CD4-positive, alpha-beta T cell treated with Interleukin-15 for 4 hours (primary cell): ENCODE measurements at regions not wholly inside any gene's neighbourhood (a gene's known extent, or its start where the extent isn't known, plus 50 kb on each side); places are given as distances from the start of the nearest gene placed in this dataset.

Source experiments
- DNase-seq: peaks from one replicate; pipeline ENCODE4 v3.0.0-alpha.2; 2020; ENCODE audit warnings: low spot score

DNA sequence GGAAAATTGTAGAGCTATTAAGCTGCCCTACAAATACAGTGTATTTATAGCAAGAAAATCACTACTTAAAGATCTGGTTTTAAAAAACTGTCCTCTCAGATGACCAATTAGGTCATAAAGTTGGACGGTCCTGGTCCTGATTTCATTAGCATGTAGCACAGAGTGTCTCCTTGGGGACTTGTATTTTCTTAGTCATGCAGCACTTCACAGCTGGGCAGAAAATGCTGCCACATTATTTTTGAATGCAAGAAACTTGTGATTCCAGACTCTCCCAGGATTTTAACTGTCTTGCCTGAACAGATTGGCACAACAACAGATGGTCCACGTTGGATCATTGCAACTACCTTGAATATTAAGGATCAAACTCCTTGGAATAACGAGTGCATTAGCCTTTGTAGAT lies 348.1 kb upstream of the SGCD start:
- no peak for DNase-seq

DNA sequence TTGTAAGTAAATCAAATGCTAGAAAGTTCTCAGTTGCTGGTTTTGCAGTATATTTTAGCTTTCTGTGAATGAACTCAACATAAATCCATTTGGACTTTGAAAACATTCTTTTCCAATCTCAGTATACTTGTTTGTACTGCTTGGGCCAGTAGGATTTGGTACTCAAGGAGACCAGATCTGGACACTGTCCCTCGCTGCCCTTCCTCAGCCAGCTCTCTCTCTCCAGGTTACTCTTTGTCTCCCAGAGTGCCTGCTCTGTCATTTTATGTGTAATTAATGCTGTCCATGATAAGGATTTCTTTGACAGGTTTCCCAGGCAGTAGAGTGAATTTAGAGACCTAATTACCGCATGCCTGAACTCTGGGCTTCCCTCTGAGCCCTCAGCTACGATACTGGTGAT lies 344.6 kb upstream of the SGCD start:
- no peak for DNase-seq

DNA sequence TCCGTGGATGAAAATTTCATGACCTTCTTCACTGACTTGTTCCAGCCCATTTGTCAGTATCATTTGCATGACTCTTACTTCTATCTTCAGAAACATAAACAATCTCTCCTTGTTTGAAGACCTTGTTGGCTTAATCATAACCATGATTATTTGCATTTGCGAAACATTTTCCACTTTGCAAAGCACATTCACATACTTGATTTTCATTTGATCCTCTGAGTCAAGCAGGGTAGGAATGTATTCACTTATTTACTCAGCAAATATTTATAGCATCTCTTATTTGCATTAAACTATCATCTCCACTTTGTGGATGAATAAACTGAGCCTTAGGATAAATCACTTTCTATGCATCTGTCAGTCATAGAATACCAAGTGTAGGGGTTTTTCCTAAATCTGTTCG lies 343.0 kb upstream of the SGCD start:
- no peak for DNase-seq

DNA sequence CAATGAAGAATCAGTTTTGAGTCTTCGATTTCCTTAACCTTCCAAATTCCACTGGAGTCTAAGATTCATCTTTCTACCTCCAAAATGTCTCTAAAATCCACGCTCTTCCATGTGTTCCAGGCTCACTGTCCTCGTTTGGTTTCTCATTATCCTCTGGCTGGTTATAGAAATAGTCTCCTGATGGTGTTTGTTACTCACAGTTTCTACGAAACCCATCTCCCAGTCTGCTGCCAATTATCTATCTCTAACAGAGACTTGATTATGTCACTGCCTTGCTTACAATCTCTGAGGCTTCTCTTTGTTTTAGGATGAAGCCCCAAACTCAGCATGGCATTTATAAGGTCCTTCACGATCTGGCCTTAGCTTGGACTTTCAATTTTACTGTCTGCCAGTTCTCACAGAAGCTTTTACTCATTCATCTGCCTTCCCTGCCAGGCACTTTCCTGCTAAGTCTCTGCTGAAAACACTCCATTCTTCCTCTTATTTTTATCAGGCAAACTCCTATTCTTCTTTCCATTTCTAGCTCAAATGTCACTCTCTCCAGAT lies 339.6 kb upstream of the SGCD start:
- DNase-seq, result no peak

DNA sequence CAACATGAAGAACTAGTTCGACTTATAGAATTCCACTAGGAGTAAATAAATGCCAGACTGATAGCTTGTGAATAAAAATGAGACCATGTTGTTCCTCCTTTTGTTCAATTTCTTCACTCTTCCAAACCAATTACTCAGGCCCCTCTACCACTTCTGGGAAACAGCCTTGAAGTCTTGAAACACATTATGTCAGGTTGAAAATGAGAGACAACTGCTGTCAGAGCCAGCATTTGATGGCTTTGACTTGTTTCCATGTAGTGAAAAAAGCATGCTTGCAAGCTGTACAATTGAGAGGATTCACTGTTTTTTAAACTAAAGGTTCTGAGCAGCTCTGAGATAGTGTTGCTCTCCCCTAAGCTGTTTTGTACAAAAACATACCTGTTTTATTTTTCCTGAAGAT lies 337.1 kb upstream of the SGCD start:
- no peak for DNase-seq

DNA sequence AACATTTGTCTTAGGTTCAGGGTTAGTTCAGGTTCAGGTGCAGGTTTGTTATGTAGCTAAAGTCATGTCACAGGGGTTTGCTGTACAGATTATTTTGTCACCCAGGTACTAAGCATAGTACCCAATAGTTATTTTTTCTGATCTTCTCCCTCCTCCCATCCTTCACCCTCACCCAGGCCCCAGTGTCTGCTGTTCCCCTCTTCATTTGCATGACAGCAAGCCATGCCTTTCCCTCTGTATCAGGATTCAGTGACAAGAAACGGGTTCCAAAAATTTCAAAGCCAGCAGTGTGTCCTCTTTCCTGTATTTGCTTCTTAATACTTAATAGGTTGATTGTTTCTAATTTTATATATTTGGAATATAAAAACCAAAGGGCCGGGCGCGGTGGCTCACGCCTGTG lies 330.8 kb upstream of the SGCD start:
- DNase-seq, result no peak

DNA sequence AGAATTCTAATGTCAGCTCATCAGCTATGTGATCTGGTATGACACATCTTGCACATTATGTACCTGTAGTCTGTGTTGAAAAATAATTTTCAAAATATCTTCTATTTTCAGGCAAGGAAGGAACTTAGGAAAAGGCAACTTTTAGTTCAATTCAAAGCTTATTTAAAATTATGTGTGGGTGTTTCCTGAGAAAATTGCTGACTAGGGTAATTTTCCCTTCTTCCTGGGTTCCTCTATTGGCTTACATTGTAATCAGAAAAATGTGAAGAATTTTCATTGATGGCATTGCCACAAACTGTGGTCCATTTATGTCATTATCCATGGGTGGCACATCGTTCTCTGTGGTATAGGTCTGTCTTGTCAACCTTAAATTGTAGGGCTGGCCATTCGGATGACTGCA lies 328.7 kb upstream of the SGCD start:
- no peak for DNase-seq

DNA sequence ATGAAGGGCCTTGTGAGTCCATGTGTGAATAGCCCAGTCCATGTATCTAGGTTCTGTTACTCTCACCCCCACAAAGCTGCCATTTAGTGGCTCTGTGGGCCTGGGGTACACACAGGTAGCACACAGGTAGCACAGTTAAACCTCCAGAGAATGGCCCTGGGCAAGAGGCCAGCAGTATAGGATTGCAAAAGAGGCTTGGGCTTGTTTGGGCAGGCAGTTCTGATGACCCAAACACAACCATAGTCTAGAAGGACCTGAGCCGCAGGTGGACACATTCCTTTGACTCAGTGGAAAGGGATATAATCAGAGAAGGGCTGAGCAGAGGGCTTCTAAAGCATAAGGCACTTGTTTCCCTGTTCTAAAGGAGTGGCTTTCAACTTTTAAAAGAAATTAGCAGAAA lies 326.8 kb upstream of the SGCD start:
- no peak for DNase-seq

DNA sequence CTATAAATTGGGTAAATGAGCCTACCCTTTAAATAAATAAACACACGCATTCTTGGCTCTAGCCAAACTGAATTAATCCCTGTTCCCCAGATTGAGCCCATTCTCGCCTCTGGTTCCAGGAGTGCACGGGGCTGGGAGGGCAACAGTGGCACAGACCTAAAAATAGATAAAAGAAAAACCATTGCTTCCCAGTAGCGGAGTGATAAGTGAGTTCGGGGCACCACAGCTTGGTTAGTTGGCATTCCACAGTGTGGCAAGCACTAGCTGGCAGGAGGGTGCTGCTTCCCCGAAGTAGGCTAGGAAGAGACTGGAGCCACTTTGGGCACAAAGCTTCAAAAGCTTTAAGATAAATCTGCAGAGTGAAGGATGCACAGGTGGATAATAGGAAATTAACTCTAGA lies 322.2 kb upstream of the SGCD start:
- no peak for DNase-seq

DNA sequence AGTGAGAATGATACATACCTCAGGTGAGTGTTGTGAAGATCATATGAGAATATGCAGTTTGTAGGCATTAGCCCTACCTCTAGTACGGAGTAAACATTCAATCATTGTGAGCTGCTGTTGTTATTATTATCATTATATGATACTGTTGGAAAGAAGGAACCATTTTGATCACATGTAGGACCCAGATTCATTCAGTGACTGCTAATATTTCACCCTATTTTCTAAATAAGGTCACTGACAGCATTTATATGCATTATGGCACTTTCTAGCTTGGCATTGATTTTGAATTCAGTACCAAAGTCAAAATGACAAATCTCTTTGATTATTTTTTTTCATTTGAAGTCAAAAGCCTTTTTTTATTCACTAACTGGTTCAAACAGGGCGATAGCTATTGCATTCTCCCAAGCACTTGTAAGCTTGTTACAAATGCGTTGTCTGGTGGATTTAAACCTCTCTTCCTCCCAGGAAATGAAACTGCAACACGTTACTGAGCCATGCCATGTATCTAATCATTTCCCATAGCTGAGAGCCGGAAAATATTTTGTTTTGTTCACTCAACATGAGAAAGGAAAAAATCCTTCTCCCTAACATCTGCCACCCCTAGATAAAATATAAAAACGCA lies 320.8 kb upstream of the SGCD start:
- DNase-seq, result no peak

DNA sequence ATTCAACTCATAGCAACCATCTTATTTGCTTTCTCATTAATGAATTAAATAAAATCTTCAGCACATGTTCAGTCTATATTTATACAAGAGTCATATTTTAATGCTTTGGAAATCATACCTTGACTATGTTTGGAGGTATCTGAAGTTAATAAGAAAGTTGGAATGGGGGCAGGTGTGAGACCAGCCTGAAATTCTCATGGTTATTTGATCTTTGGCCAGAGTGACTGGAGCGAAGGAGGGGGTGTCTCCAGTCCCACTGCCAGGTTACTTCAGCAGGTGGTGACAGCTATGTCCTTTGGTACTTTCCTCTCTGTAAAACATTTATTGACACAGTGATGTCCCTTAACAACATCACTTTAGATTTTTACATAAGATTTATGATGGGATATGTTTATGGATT lies 318.1 kb upstream of the SGCD start:
- DNase-seq, result no peak

DNA sequence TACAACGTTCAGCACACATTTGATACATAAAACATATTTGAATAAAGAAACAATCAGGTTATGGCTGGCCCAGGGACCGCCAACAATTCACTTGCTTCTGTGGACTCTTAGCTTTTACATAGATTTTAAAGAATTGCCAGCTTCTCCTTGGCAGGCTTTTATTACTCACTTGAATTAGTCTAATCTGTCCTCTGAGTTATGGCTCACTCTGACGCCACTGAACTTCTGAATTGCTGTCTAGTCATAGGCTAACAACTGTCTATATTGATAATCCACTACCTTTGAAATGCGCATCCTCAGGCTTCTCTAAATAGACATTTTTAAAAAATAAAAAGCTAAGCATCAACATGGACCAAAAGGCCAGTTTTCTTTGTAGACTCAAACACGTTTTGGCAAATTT lies 317.4 kb upstream of the SGCD start:
- DNase-seq, result no peak

DNA sequence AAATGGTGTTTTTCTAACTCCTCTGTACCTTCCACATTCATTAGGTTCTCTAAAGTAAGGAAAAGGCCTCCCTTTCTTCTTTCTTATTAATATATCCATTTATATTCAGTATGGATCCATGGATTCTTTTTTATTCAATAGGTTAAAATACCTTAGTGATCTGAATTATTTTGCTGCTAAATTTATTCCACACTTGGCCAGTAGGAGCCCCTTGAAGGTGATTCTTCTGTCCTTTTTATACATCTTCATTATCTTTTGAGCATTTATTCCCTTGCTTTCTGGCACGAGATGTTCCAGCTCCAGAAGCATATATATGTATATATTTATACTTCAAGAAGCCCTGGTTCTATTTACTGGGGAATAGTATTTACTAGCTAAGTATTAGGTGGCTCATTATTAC lies 311.8 kb upstream of the SGCD start:
- DNase-seq, result no peak

DNA sequence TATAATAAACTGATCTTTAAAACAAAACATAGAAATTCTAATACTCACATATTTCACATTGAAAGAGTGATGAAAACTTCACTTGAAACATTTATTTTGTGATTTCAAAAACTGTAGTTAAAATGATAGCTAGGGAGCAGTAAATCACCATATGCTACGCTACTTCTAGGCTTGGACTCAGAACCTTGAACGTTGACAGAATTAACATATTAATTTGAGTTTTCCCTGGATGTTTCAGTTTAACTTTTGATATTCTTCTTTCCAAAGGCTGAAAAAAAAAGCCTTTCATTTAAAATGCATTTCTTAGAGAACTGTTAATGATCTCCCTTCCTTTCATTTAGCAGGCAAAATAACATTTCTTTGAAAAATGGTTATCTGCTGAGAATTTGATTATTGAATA lies 307.8 kb upstream of the SGCD start:
- no peak for DNase-seq

DNA sequence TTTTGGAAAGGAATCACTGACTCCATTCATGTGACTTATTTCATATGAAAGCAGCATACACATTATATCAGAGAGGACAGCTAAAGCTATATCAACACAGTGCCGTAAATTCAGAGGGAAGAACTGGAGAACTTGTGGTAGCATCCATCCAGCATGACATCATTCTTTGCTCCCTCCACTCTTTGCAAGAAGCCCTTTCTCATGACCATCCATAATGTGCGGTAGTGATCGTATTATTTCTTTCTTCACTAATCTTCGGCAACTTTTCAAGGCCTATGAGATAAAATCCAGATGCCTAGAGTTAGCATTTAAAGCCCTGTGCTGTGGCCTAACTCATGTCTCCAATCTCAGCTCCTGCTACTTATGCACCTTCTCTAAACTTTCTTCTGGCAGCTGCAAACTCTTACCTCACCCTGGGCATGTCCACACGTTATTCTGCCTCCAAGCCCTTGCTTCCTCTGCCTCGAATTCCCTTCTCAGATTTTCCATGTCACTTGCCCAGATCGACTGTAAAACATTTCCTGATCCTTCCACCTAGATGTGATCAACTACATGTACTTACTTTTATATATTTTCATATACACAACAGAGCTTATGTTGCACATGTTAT lies 307.3 kb upstream of the SGCD start:
- DNase-seq, result no peak

DNA sequence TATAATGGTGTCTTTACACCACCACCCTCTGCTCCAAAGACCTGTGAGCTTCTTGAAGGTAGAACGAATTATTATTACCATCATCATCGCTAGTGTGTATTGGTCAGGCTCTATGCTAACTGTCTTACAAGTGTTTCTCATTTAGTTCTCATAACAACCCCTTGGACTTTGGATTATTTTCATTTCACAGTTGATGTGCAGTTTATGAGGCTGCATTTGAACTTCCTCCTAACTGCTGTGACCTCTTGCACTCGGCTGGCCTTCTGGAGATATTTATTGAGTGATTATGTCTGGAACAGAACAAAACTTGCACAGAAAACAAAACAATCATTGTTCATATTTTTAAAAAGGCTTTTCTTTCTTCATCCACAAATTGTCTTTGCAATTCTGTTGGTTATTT lies 306.3 kb upstream of the SGCD start:
- DNase-seq, result no peak

DNA sequence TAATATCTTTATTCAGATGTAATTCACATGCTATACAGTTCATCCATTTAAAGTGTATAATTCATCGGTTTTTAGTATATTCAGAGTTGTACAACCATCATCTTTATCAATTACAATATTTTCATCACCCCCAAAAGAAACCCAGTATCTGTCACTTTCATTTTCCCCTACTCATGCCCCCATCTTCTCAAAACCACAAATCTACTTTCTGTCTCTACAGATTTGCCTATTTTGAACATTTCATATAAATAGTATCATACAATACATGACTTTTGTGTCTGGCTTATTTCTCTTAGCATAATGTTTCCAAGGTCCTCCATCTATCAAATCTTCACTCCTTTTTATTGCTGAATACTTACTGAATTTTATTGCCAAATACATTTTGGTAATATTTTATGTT lies 305.1 kb upstream of the SGCD start:
- no peak for DNase-seq

DNA sequence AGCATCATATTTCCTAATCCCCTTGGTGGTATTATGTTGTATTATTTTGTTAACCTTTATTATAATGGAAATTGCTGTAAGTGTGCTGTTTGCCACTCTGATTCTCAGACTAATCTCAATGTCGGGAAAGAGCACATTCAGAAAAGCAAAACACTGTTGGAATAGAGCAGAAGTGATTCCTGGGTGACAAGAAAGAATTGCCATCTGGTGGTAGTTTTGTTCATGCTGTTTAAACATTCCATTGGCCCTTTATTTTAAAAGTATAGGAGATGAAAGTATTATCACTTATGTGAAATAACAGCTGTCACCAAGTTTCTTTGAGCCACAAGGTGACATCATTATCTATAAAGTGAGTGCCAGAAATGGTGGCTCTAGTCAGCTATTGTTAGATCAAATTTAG lies 301.3 kb upstream of the SGCD start:
- DNase-seq, result no peak

DNA sequence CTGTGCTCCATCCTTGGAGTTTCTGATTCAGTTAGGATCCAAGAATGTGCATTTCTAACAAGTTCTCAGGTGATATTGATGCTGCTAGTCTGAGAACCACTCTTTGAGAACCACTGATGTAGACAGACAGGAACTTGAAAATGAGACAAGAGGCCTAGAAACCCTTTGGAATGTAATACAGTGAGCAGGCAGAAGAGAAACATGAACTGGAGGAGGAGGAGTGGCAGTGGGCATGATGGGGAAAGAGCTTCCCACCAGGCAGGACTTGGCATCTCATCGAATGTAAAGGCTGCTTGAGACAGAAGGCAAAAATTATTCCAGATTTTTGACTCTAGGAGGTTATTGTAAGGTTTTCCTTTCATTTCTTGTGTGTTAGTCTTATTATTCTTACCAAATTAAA lies 295.8 kb upstream of the SGCD start:
- no peak for DNase-seq

DNA sequence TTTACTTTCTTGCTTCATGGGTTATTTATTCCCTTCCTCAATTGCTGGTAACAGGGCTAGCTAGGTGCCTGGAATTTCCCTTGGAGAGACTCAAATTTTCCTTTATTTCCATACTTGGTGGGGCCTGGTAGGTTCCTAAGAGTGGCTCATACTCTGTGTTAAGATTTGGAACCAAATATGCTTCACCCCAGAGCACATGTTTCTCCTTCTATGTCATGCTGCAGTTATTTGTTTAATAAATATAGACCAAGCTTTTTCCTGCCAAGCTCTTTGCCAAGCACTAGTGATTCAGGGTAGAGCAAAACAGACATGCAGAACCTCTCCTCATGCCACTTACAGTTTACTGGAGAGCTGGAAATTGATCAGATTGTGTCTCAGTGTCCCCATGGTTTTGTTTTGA lies 290.3 kb upstream of the SGCD start:
- DNase-seq, result no peak

DNA sequence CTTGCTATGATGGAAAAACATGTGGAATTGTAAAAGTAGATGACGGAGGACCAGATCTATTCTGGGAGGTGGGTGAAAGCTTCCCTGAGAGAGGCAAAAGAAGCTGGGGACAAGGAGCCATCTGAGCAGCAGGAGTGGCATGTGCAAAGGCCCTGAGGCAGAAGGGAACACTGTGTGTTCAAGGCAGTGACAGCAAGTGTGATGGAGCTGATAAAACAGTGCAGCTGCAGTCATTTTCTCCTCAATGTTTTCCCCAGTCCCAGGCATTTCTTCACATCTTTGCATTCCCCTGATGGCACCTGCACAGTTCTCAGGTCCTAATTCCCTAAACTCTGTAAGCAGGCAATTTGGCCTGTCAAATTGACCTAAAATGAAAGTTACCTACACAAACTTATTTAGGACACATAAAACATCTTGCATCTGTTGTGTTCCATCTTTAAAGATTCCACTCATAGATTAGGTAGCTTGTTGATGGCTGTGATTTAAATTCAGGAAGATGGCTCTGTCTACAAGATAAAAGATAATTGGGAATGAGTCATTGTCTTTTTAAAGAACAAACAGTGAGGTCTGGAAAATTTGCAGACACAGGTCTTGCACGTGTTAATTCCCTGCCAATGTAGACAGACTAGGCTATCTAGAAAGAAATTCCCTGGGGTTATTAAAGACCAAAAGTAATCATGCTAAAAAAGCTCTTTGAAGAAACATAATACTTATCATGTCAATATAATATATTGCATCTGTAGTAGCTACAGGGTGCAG lies 289.6 kb upstream of the SGCD start:
- DNase-seq, result no peak

DNA sequence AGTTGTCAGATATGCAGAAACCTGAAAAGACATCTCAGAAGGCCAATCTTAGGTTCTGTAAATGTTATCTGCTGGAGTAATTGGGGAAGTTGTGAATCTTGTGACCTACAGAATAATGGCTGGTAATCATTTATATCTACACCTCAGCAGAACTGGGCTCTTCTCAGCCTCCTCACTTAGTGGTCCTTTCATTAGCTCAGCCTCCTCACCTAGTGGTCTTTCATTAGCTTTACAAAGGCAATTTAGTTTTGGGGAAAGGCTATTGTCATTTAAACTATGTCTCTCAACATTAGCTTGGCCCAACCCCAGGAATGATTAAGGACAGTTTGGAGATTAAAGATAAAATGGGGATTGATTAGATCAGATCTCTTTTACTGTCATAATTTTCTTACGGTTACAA lies 284.2 kb upstream of the SGCD start:
- no peak for DNase-seq

DNA sequence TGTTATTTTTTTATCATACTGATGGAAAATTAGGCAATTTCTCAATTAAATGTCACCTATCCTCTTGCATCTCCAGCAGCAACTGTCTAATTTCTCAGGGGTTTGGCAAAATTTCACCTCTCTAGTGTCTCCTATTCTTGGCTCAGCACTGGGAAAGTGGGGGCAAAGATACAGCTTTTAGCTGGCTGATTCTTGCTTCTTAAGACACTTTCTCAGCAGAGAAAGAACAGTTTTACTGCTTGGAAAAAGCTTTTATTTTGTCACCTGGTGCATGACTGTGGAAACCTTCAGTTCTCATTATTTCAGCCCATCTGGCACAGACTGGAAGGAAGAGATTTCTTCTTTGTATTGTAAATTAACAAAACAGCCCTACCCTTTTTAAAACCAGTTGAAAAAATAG lies 283.6 kb upstream of the SGCD start:
- DNase-seq, result no peak

DNA sequence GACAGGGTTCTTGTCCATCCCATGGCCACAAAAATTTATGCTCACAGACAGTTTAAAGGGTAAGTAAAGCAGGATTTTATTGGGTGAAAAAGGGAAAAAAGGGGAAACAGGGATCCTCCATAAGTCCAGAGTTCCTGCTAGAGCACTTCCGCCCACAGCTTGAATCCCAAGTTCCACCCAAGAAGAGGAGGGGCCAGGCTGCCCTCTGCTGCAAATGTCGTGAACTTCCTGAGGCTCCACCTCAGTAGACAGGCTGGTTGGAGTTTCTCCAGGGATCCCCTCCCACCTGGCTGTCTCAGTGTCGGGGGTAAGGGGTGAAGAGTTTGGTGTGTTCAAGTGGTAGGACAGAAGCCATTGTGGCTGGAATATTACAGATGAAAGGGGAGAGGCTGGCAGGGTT lies 275.0 kb upstream of the SGCD start:
- DNase-seq, result no peak
